ENCODE measurements at regions not wholly inside any gene's neighbourhood (a gene's known extent, or its start where the extent isn't known, plus 50 kb on each side); places are given as distances from the start of the nearest gene placed in this dataset.
"Not testable (repeated sequence)": the region's sequence is repeated elsewhere in the genome, so short reads cannot be mapped to it uniquely, and the experiment has no call there.

DNA sequence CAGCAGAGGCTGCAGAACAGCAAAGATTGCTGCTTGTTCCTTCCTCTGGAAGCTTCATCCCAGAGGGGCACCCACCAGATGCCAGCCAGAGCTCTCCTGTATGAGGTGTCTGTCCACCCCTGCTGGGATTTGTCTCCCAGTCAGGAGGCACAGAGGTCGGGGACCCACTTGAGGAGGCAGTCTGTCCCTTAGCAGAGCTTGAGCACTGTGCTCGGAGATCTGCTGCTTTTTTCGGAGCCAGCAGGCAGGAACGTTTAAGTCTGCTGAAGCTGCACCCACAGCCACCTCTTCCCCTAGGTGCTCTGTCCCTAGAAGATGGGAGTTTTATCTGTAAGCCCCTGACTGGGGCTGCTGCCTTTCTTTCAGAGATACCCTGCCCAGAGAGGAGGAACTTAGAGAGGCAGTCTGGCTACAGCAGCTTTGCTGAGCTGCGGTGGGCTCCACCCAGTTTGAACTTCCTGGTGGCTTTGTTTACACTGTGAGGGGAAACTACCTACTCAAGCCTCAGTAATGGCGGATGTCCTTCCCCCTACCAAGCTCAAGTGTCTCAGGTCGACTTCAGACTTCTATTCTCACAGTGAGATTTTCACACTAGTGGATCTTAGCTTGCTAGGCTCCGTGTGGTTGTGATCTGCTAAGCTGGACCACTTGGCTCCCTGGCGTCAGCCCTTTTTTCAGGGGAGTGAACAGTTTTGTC is 101.8 kb upstream of the GLRA1 start:
- H3K79me2 ChIP-seq (ENCODE audit: control insufficient read depth, insufficient read depth, low read length); H4K20me1 ChIP-seq (ENCODE audit: control insufficient read depth, insufficient read depth); H3K4me1 ChIP-seq (ENCODE audit: control insufficient read depth, insufficient read depth, low read length); H3K9ac ChIP-seq (ENCODE audit: control insufficient read depth, insufficient read depth, low read length); in situ Hi-C loops (cut with MboI); H3K36me3 ChIP-seq (ENCODE audit: control insufficient read depth in 2 of 2, insufficient read depth in 2 of 2, low read length in 1 of 2); H3K9me3 ChIP-seq (replicated peaks; ENCODE audit: control insufficient read depth, insufficient read depth, low read length); BruUV-seq (replicated peaks); H3K27ac ChIP-seq (ENCODE audit: control insufficient read depth, insufficient read depth); FAIRE-seq; intact Hi-C loops (cut with micrococcal nuclease; ENCODE audit: unreplicated experiment); H3K27me3 ChIP-seq (replicated peaks in 1 of 2; ENCODE audit: control insufficient read depth in 2 of 2, insufficient read depth in 2 of 2, low read length in 1 of 2); H3K4me3 ChIP-seq; POLR2A ChIA-PET: not testable (repeated sequence)
- ChIA-PET CTCF (interaction anchor here (0.9 kb wide), 1 partner anchor 201 kb away, joined by 3 read pairs; no protein-coding TSS in a partner anchor), RAD21 (ENCODE audit: unreplicated experiment) (interaction anchor here (1.0 kb wide), 1 partner anchor 201 kb away, joined by 3 read pairs; no protein-coding TSS in a partner anchor), SMC1A (ENCODE audit: uncharacterized antibody, unreplicated experiment) (interaction anchor here (0.5 to 1.3 kb wide), 3 partner anchors 17 to 369 kb away, joined by 3 read pairs; no protein-coding TSS in a partner anchor)
- peak; percentile 74 for ATAC-seq
- DNase-seq (ENCODE audit: low read depth, low spot score): peak; percentile 2
- Histone ChIP-seq H3K4me2 (ENCODE audit: control insufficient read depth, insufficient read depth) (peak overlapping the region; percentile 38; the same call in 1 of the 2 replicates), H2AFZ (ENCODE audit: control insufficient read depth, low read depth, low read length) (peak overlapping the region; percentile 91)
- TF ChIP-seq FOXK2 (IDR thresholded peaks at IDR 0.05) (peak; percentile 67), YY1 (IDR thresholded peaks at IDR 0.05; ENCODE audit: low read depth, low read length) (peak; percentile 87)
- WGBS (ENCODE audit: insufficient coverage, insufficient replicate concordance, low lambda C conversion rate, missing lambda C conversion rate): 12% methylated on average over 9 of the region's 9 CpGs

DNA sequence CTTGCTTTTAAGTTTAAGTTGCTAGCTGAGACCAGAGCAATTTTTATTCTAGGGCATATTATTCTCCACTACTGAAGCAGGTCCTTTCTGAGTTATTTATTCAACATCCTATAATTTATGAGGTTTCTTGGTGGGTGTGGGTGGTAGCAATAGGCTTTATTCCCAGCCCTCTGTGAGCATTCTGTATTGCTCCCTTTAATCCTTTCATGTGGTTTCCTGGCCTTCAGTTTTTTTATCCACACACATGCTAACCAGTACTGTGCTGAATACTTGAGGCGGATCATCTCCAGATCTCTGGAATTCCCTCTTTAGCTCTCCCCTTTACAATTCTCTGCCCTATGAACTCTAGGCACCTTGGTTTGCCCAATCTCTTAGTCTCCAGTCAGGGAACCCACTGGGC is 91.8 kb upstream of the GLRA1 start:
- ChIA-PET CTCF (interaction anchor here (0.7 kb wide), 1 partner anchor 12 kb away, joined by 3 read pairs; no protein-coding TSS in a partner anchor), POLR2A (no interaction called here), RAD21 (ENCODE audit: unreplicated experiment) (no interaction called here), SMC1A (ENCODE audit: uncharacterized antibody, unreplicated experiment) (no interaction called here)
- H3K79me2 ChIP-seq (ENCODE audit: control insufficient read depth, insufficient read depth, low read length): no peaks in the 10 kb centered on the region
- TF ChIP-seq, protein P1, sequence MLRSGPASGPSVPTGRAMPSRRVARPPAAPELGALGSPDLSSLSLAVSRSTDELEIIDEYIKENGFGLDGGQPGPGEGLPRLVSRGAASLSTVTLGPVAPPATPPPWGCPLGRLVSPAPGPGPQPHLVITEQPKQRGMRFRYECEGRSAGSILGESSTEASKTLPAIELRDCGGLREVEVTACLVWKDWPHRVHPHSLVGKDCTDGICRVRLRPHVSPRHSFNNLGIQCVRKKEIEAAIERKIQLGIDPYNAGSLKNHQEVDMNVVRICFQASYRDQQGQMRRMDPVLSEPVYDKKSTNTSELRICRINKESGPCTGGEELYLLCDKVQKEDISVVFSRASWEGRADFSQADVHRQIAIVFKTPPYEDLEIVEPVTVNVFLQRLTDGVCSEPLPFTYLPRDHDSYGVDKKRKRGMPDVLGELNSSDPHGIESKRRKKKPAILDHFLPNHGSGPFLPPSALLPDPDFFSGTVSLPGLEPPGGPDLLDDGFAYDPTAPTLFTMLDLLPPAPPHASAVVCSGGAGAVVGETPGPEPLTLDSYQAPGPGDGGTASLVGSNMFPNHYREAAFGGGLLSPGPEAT (IDR thresholded peaks at IDR 0.05; ENCODE audit: low read depth): no peak
- TF ChIP-seq NFYA (IDR thresholded peaks at IDR 0.05; ENCODE audit: borderline replicate concordance, low read depth, low read length) (no peak), KDM1A (IDR thresholded peaks at IDR 0.05; ENCODE audit: borderline replicate concordance) (no peak), KAT2A (conservative IDR thresholded peaks at IDR 0.05; ENCODE audit: control insufficient read depth, low read depth, low read length) (no peak), RUNX3 (IDR thresholded peaks at IDR 0.05; ENCODE audit: low read length) (no peak), BMI1 (IDR thresholded peaks at IDR 0.05; ENCODE audit: borderline replicate concordance) (no peak)
- intact Hi-C loops (cut with micrococcal nuclease; ENCODE audit: unreplicated experiment): no loop called here
- no peaks in the 10 kb centered on the region for H4K20me1 ChIP-seq (ENCODE audit: control insufficient read depth, insufficient read depth)
- no peak overlapping the region for H3K4me3 ChIP-seq
- ATAC-seq: no peak
- no peak for DNase-seq (ENCODE audit: low read depth, low spot score)
- no peak for FAIRE-seq
- no peak overlapping the region for H2AFZ ChIP-seq (ENCODE audit: control insufficient read depth, low read depth, low read length)
- H3K9me3 ChIP-seq (replicated peaks; ENCODE audit: control insufficient read depth, insufficient read depth, low read length): no peaks in the 10 kb centered on the region
- no TSS peak for BruUV-seq (replicated peaks)
- in situ Hi-C loops (cut with MboI): no loop called here
- no peak overlapping the region for H3K4me2 ChIP-seq (ENCODE audit: control insufficient read depth, insufficient read depth)
- 75% methylated on average over 1 of the region's 1 CpG for WGBS (ENCODE audit: insufficient coverage, insufficient replicate concordance, low lambda C conversion rate, missing lambda C conversion rate)
- H3K27ac ChIP-seq (ENCODE audit: control insufficient read depth, insufficient read depth): no peak overlapping the region
- H3K27me3 ChIP-seq (replicated peaks in 1 of 2; ENCODE audit: control insufficient read depth in 2 of 2, insufficient read depth in 2 of 2, low read length in 1 of 2): no peaks in the 10 kb centered on the region
- no peaks in the 10 kb centered on the region for H3K36me3 ChIP-seq (ENCODE audit: control insufficient read depth in 2 of 2, insufficient read depth in 2 of 2, low read length in 1 of 2)
- no peak overlapping the region for H3K9ac ChIP-seq (ENCODE audit: control insufficient read depth, insufficient read depth, low read length)
- H3K4me1 ChIP-seq (ENCODE audit: control insufficient read depth, insufficient read depth, low read length): no peaks in the 10 kb centered on the region
